Caco-2 (cell line): ENCODE measurements at regions not wholly inside any gene's neighbourhood (a gene's known extent, or its start where the extent isn't known, plus 50 kb on each side); places are given as distances from the start of the nearest gene placed in this dataset.

Experiments
- BruUV-seq: library from RNA; stranded (reverse); fragments of 400-500 nt; replicated peaks from 2 replicates; lab custom pipeline; 2021; lab: Mats Ljungman, UMichigan
- CTCF ChIA-PET: fragments of 300-600 bp; sonication (Branson Sonifier 250); formaldehyde crosslinking; loops from one replicate; lab custom pipeline; 2022; ENCODE audit warnings: antibody characterized with exemption; lab: Charles Lee
- POLR2A ChIA-PET: fragments of 300-600 bp; sonication (Branson Sonifier 250); formaldehyde crosslinking; loops from one replicate; lab custom pipeline; 2022; ENCODE audit warnings: antibody characterized with exemption; lab: Charles Lee
- DNase-seq, 2 experiments: peaks; one replicate each; pipeline versions ENCODE4 v3.0.0 to v3.0.0-alpha.2; 2020 to 2022
- H3K27me3 ChIP-seq: replicated peaks from 2 replicates; pipeline ENCODE4 v1.6.0; 2011; ENCODE audit warnings: low read length; ENCODE audit not compliant: control insufficient read depth, insufficient read depth
- H3K36me3 ChIP-seq: 2 replicates; pipeline ENCODE4 v1.5.1; 2011; ENCODE audit warnings: low read length; ENCODE audit not compliant: control insufficient read depth, insufficient read depth
- H3K4me1 ChIP-seq: fragments of 250-450 bp; sonication (Bioruptor Pico); 2 replicates; pipeline ENCODE4 v1.5.1; 2020; ENCODE audit warnings: mild to moderate bottlenecking
- H3K4me3 ChIP-seq: 2 replicates; pipeline ENCODE4 v1.5.1; 2011; ENCODE audit warnings: low read depth, mild to moderate bottlenecking, control low read depth, low read length
- H3K9me3 ChIP-seq: fragments of 250-450 bp; sonication (Bioruptor Pico); 2 replicates; pipeline ENCODE4 v1.5.1; 2020; ENCODE audit warnings: mild to moderate bottlenecking, moderate library complexity
- H3K27ac Mint-ChIP-seq: one replicate; pipeline ENCODE4 v1.8.0; 2022; ENCODE audit warnings: mixed read lengths; ENCODE audit not compliant: unreplicated experiment
- H3K27me3 Mint-ChIP-seq: one replicate; pipeline ENCODE4 v1.8.0; 2022; ENCODE audit warnings: mixed read lengths; ENCODE audit not compliant: insufficient read depth, unreplicated experiment
- H3K36me3 Mint-ChIP-seq: one replicate; pipeline ENCODE4 v1.8.0; 2022; ENCODE audit warnings: mild to moderate bottlenecking, mixed read lengths; ENCODE audit not compliant: insufficient read depth, unreplicated experiment
- H3K4me1 Mint-ChIP-seq: one replicate; pipeline ENCODE4 v1.8.0; 2022; ENCODE audit warnings: low read depth, mixed read lengths; ENCODE audit not compliant: unreplicated experiment
- H3K4me3 Mint-ChIP-seq: one replicate; pipeline ENCODE4 v1.8.0; 2022; ENCODE audit warnings: mild to moderate bottlenecking, moderate library complexity, mixed read lengths; ENCODE audit not compliant: unreplicated experiment
- H3K9me3 Mint-ChIP-seq: one replicate; pipeline ENCODE4 v1.8.0; 2022; ENCODE audit warnings: mixed read lengths; ENCODE audit not compliant: unreplicated experiment
- intact Hi-C: fragments of 100-400 bp; cut with micrococcal nuclease; formaldehyde crosslinking; loops from one replicate; pipeline ENCODE4 v1.10.0; 2022; ENCODE audit not compliant: unreplicated experiment
- TF ChIP-seq, protein P1 (sequence below), 2 experiments: fragments of 200-600 bp in 1 of 2; IDR thresholded peaks; 1 replicate in 1 of 2; 2 replicates in 1 of 2; pipeline versions ENCODE4 v1.5.1 to v1.8.0; 2011 to 2022; ENCODE audit warnings: antibody characterized with exemption in 1 of 2, control low read depth in 1 of 2, inconsistent platforms in 1 of 2, low read depth in 1 of 2, low read length in 1 of 2, mild to moderate bottlenecking in 1 of 2, moderate library complexity in 1 of 2; ENCODE audit not compliant: insufficient read depth in 1 of 2, severe bottlenecking in 1 of 2, unreplicated experiment in 1 of 2

DNA sequence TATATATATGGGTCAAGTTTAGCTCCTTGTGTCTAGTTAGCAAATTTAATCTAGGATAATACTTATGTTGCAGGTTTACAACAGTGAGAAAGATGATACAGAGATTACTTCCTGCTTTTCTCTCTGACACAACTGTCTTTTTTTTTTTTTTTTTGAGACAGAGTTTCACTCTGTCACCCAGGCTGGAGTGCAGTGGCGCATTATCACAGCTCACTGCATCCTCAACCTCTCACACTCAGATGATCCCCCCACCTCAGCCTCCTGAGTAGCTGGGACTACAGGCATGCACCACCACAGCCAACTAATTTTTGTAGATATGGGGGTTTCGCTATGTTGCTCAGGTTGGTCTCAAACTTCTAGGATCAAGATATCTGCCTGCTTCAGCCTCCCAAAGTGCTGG lies 706.9 kb upstream of the SOX9 start:
- TF ChIP-seq, protein P1, sequence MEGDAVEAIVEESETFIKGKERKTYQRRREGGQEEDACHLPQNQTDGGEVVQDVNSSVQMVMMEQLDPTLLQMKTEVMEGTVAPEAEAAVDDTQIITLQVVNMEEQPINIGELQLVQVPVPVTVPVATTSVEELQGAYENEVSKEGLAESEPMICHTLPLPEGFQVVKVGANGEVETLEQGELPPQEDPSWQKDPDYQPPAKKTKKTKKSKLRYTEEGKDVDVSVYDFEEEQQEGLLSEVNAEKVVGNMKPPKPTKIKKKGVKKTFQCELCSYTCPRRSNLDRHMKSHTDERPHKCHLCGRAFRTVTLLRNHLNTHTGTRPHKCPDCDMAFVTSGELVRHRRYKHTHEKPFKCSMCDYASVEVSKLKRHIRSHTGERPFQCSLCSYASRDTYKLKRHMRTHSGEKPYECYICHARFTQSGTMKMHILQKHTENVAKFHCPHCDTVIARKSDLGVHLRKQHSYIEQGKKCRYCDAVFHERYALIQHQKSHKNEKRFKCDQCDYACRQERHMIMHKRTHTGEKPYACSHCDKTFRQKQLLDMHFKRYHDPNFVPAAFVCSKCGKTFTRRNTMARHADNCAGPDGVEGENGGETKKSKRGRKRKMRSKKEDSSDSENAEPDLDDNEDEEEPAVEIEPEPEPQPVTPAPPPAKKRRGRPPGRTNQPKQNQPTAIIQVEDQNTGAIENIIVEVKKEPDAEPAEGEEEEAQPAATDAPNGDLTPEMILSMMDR (IDR thresholded peaks at IDR 0.05; ENCODE audit: insufficient read depth in 1 of 2, low read depth in 1 of 2, low read length in 1 of 2, severe bottlenecking in 1 of 2, unreplicated experiment in 1 of 2) = no peak
- intact Hi-C loops = no loop called here
- H3K27me3 Mint-ChIP-seq = peaks cover 7% of the 10 kb centered on the region
- no peaks in the 10 kb centered on the region for H3K9me3 ChIP-seq
- no peaks in the 10 kb centered on the region for H3K4me1 Mint-ChIP-seq
- H3K4me1 ChIP-seq = no peaks in the 10 kb centered on the region
- H3K9me3 Mint-ChIP-seq = no peaks in the 10 kb centered on the region
- DNase-seq = no peak
- H3K36me3 ChIP-seq = no peaks in the 10 kb centered on the region
- ChIA-PET CTCF (no interaction called here), POLR2A (no interaction called here)
- no TSS peak for BruUV-seq
- H3K4me3 Mint-ChIP-seq = no peak overlapping the region
- H3K27me3 ChIP-seq = no peaks in the 10 kb centered on the region
- H3K4me3 ChIP-seq = no peak overlapping the region
- no peak overlapping the region for H3K27ac Mint-ChIP-seq
- H3K36me3 Mint-ChIP-seq = no peaks in the 10 kb centered on the region

DNA sequence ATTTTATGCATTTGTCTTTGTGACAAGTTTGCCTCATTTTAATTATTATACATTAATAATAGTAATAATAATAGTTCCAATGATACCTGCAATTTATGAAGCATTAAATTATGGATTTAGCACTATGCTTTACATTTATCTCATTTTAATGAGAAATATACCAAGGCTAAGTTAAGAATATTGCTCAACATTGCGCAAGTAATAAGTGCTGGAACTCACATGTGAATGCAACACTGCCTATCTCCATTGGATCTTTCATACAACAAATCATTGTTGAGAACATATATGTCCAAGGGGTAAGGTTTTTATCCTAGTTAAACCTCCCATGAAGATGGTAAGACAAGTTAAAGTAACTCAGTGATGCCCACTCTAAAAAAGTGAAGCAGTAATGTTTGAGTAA lies 703.7 kb upstream of the SOX9 start:
- ChIA-PET CTCF (no interaction called here), POLR2A (no interaction called here)
- Histone ChIP-seq H3K27me3 (no peaks in the 10 kb centered on the region), H3K9me3 (no peaks in the 10 kb centered on the region), H3K4me3 (no peak overlapping the region), H3K4me1 (no peaks in the 10 kb centered on the region), H3K36me3 (no peaks in the 10 kb centered on the region)
- Mint-ChIP-seq H3K4me3 (no peak overlapping the region), H3K27ac (no peak overlapping the region), H3K27me3 (peaks cover 9% of the 10 kb centered on the region), H3K4me1 (no peaks in the 10 kb centered on the region), H3K36me3 (no peaks in the 10 kb centered on the region), H3K9me3 (no peaks in the 10 kb centered on the region)
- TF ChIP-seq, protein P1 (IDR thresholded peaks at IDR 0.05; ENCODE audit: insufficient read depth in 1 of 2, low read depth in 1 of 2, low read length in 1 of 2, severe bottlenecking in 1 of 2, unreplicated experiment in 1 of 2) = no peak
- no peak for DNase-seq
- no TSS peak for BruUV-seq
- intact Hi-C loops = no loop called here

DNA sequence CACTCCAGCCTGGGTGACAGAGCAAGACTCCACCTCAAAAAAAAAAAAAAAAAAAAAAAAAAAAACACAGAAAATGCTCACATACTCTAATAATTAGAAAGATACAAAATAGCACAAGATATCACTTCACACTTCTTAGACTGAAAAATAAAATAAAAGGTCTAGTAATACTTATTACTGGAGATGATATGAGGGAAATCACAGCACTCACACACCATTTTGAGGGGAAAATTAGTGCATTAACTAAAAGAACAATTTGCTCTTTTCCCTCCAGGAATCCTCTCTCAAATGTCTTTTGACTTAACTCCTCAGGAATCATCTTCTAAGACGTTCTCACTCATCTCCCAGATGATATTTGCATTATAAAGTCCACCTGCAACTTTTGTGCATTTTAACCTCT lies 697.9 kb upstream of the SOX9 start:
- Mint-ChIP-seq H3K4me3 (no peak overlapping the region), H3K4me1 (no peaks in the 10 kb centered on the region), H3K9me3 (no peaks in the 10 kb centered on the region), H3K36me3 (no peaks in the 10 kb centered on the region), H3K27me3 (peaks cover 7% of the 10 kb centered on the region), H3K27ac (no peak overlapping the region)
- Histone ChIP-seq H3K36me3 (no peaks in the 10 kb centered on the region), H3K9me3 (no peaks in the 10 kb centered on the region), H3K4me1 (no peaks in the 10 kb centered on the region), H3K4me3 (no peak overlapping the region), H3K27me3 (0 out of 2 replicates have a peak, but pooled peaks cover 2% of the 10 kb centered on the region)
- intact Hi-C loops = no loop called here
- no TSS peak for BruUV-seq
- TF ChIP-seq, protein P1 (IDR thresholded peaks at IDR 0.05; ENCODE audit: insufficient read depth in 1 of 2, low read depth in 1 of 2, low read length in 1 of 2, severe bottlenecking in 1 of 2, unreplicated experiment in 1 of 2) = no peak
- CTCF ChIA-PET = no interaction called here
- no peak for DNase-seq
- POLR2A ChIA-PET = no interaction called here
